ENCODE measurements at regions not wholly inside any gene's neighbourhood (a gene's known extent, or its start where the extent isn't known, plus 50 kb on each side); places are given as distances from the start of the nearest gene placed in this dataset.

DNA sequence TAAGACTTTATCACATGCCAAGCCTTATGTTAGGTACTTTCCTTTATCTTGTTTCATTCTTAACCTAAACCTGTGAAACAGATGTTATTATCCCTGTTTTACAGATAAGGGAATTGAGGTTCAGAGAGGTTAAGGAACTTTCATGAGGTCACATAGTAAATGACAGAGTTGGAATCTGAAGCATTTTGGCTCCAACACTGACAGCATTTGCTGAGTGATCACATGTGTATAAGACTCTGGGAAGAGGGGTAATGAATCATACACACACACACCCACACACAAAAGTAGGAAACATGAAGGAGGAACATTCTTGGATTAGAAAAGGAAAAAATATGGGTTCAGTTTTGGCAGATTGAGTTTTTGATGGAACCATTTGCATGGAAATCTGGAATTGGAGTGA, 212.5 kb downstream of the GJA1 start:
- Histone ChIP-seq H3F3A (ENCODE audit: insufficient read depth) (peaks cover 22% of the 10 kb centered on the region), H4K20me1 (ENCODE audit: insufficient read depth) (no peaks in the 10 kb centered on the region), H3K27ac (no peak overlapping the region), H3K79me2 (ENCODE audit: insufficient read depth) (no peaks in the 10 kb centered on the region), H3K36me3 (ENCODE audit: low read depth) (no peaks in the 10 kb centered on the region), H3K4me3 (no peak overlapping the region), H3K9me3 (ENCODE audit: low read depth) (no peaks in the 10 kb centered on the region), H3K9ac (no peak overlapping the region), H3K27me3 (replicated peaks; ENCODE audit: insufficient read depth) (no peaks in the 10 kb centered on the region), H2AFZ (no peak overlapping the region), H3K9me2 (ENCODE audit: insufficient read depth) (no peaks in the 10 kb centered on the region), H3K4me1 (ENCODE audit: insufficient read depth) (peaks cover 23% of the 10 kb centered on the region), H3K4me2 (ENCODE audit: unreplicated experiment) (peak overlapping the region; percentile 13)
- no peak for TF ChIP-seq EZH2 (IDR thresholded peaks at IDR 0.05; ENCODE audit: insufficient read depth, poor library complexity, severe bottlenecking)
- TF ChIP-seq EZH2phosphoT487 (IDR thresholded peaks at IDR 0.05; ENCODE audit: insufficient read depth, low read depth): no peak
- peak; percentile 56 for DNase-seq
- in situ Hi-C loops (cut with MboI): no loop called here

DNA sequence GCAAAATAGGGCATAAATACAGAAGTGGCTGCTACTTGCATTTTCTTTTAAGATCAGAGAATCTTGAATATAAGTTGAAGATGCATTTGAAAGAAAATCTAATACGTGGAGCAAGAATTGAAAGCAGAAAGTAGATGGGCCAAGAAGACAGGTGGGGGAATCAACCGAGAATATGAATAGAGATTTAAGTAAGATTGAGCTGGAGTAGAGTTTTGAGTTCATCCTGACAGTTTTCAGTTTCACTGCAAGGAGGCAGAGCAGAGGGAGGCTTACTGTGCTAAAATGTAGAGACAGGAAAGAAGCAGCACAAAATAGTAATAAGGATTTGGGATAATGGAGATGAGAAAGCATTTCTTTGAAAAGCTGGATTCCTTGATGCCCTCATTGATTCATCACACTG, 214.5 kb downstream of the GJA1 start:
- no peaks in the 10 kb centered on the region for H3K9me3 ChIP-seq (ENCODE audit: low read depth)
- TF ChIP-seq EZH2phosphoT487 (IDR thresholded peaks at IDR 0.05; ENCODE audit: insufficient read depth, low read depth) (no peak), EZH2 (IDR thresholded peaks at IDR 0.05; ENCODE audit: insufficient read depth, poor library complexity, severe bottlenecking) (no peak)
- no peak overlapping the region for H3K4me2 ChIP-seq (ENCODE audit: unreplicated experiment)
- no peak overlapping the region for H2AFZ ChIP-seq
- no peak overlapping the region for H3K9ac ChIP-seq
- peaks cover 33% of the 10 kb centered on the region for H3K4me1 ChIP-seq (ENCODE audit: insufficient read depth)
- no peak overlapping the region for H3K27ac ChIP-seq
- no peak overlapping the region for H3K4me3 ChIP-seq
- DNase-seq: no peak
- H4K20me1 ChIP-seq (ENCODE audit: insufficient read depth): no peaks in the 10 kb centered on the region
- no peaks in the 10 kb centered on the region for H3K79me2 ChIP-seq (ENCODE audit: insufficient read depth)
- in situ Hi-C loops (cut with MboI): no loop called here
- H3K27me3 ChIP-seq (replicated peaks; ENCODE audit: insufficient read depth): no peaks in the 10 kb centered on the region
- no peaks in the 10 kb centered on the region for H3K9me2 ChIP-seq (ENCODE audit: insufficient read depth)
- peaks cover 31% of the 10 kb centered on the region for H3F3A ChIP-seq (ENCODE audit: insufficient read depth)
- no peaks in the 10 kb centered on the region for H3K36me3 ChIP-seq (ENCODE audit: low read depth)
- WGBS, 2 experiments (ENCODE audit: low coverage in 1 of 2, low lambda C conversion rate in 2 of 2, missing lambda C conversion rate in 2 of 2): 96 to 97% methylated on average over 2 of the region's 2 CpGs

DNA sequence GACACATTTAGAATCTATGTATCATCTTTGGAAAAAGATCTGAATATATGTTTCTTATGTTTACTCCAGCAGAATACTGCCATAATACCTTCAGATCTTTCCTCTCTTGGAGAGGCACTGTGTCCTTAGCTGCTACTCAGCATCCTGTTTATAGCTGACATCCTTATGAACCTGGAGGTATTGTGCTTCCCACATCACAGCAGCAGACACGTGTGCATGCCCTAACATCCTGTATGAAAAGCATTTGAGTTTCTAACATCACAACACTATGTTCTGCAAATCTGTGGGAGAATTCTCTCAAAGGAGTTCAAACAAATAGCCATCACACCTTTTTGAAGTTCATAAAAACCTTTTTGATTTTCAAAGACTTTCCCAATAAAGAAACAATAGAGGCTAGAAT, 216.0 kb downstream of the GJA1 start:
- no peak overlapping the region for H3K27ac ChIP-seq
- no peak overlapping the region for H3K4me3 ChIP-seq
- TF ChIP-seq EZH2phosphoT487 (IDR thresholded peaks at IDR 0.05; ENCODE audit: insufficient read depth, low read depth) (no peak), EZH2 (IDR thresholded peaks at IDR 0.05; ENCODE audit: insufficient read depth, poor library complexity, severe bottlenecking) (no peak)
- H3K9me2 ChIP-seq (ENCODE audit: insufficient read depth): no peaks in the 10 kb centered on the region
- no peak for DNase-seq
- in situ Hi-C loops (cut with MboI): no loop called here
- H3K4me2 ChIP-seq (ENCODE audit: unreplicated experiment): no peak overlapping the region
- peaks cover 31% of the 10 kb centered on the region for H3F3A ChIP-seq (ENCODE audit: insufficient read depth)
- no peak overlapping the region for H3K9ac ChIP-seq
- no peaks in the 10 kb centered on the region for H3K27me3 ChIP-seq (replicated peaks; ENCODE audit: insufficient read depth)
- no peak overlapping the region for H2AFZ ChIP-seq
- peaks cover 25% of the 10 kb centered on the region for H3K4me1 ChIP-seq (ENCODE audit: insufficient read depth)
- H3K9me3 ChIP-seq (ENCODE audit: low read depth): no peaks in the 10 kb centered on the region
- WGBS, 2 experiments (ENCODE audit: low coverage in 1 of 2, low lambda C conversion rate in 2 of 2, missing lambda C conversion rate in 2 of 2): 96 to 100% methylated on average over 1 of the region's 1 CpG
- no peaks in the 10 kb centered on the region for H4K20me1 ChIP-seq (ENCODE audit: insufficient read depth)
- H3K79me2 ChIP-seq (ENCODE audit: insufficient read depth): no peaks in the 10 kb centered on the region
- H3K36me3 ChIP-seq (ENCODE audit: low read depth): no peaks in the 10 kb centered on the region

DNA sequence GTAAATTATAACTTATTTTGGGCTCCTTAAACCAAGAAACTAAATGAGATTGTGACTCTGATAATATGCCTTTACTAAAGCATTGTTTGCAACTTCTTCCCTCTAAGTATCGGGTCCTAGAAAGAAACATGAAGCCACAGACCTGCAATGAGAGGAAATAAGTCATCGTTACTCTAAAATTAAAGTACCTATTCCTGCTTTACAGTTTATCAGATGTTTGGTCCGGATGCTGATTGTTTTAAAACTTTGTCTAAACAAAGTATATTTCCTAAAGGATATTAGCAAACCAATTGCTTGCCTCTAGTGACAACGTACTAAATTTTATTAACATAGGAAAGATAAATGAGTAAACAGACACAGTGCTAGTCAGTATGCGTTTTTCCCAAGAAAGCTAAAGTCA, 216.8 kb downstream of the GJA1 start:
- Histone ChIP-seq H3K9me2 (ENCODE audit: insufficient read depth) (no peaks in the 10 kb centered on the region), H3K4me1 (ENCODE audit: insufficient read depth) (peaks cover 25% of the 10 kb centered on the region), H3K4me3 (no peak overlapping the region), H3K27me3 (replicated peaks; ENCODE audit: insufficient read depth) (no peaks in the 10 kb centered on the region), H3K27ac (no peak overlapping the region), H3K4me2 (ENCODE audit: unreplicated experiment) (no peak overlapping the region), H3F3A (ENCODE audit: insufficient read depth) (peaks cover 31% of the 10 kb centered on the region), H3K79me2 (ENCODE audit: insufficient read depth) (no peaks in the 10 kb centered on the region), H3K9me3 (ENCODE audit: low read depth) (no peaks in the 10 kb centered on the region), H3K36me3 (ENCODE audit: low read depth) (no peaks in the 10 kb centered on the region), H3K9ac (no peak overlapping the region), H2AFZ (no peak overlapping the region), H4K20me1 (ENCODE audit: insufficient read depth) (no peaks in the 10 kb centered on the region)
- DNase-seq: no peak
- in situ Hi-C loops (cut with MboI): no loop called here
- TF ChIP-seq EZH2 (IDR thresholded peaks at IDR 0.05; ENCODE audit: insufficient read depth, poor library complexity, severe bottlenecking) (no peak), EZH2phosphoT487 (IDR thresholded peaks at IDR 0.05; ENCODE audit: insufficient read depth, low read depth) (no peak)
- WGBS, 2 experiments (ENCODE audit: low coverage in 1 of 2, low lambda C conversion rate in 2 of 2, missing lambda C conversion rate in 2 of 2): 95 to 98% methylated on average over 5 of the region's 5 CpGs
